Endodermal cell (in vitro differentiated cells): ENCODE measurements at regions not wholly inside any gene's neighbourhood (a gene's known extent, or its start where the extent isn't known, plus 50 kb on each side); places are given as distances from the start of the nearest gene placed in this dataset.

Experiments used
- DNase-seq: peaks from one replicate; pipeline ENCODE4 v3.0.0-alpha.2; 2017
- H3K27ac ChIP-seq: 2 replicates; pipeline ENCODE4 v1.5.1; 2013; ENCODE audit warnings: mild to moderate bottlenecking, low read depth, low read length, moderate library complexity
- H3K27me3 ChIP-seq: 2 replicates; pipeline ENCODE4 v1.6.1; 2013; ENCODE audit warnings: mild to moderate bottlenecking, low read length, moderate library complexity; ENCODE audit not compliant: insufficient read depth, control insufficient read depth, poor library complexity, severe bottlenecking
- H3K36me3 ChIP-seq: 2 replicates; pipeline ENCODE4 v1.7.0; 2013; ENCODE audit warnings: mild to moderate bottlenecking, low read length, moderate library complexity; ENCODE audit not compliant: control insufficient read depth, insufficient read depth
- H3K4me1 ChIP-seq: one replicate; pipeline ENCODE4 v1.7.0; 2013; ENCODE audit warnings: low read length; ENCODE audit not compliant: control insufficient read depth, insufficient read depth
- H3K4me3 ChIP-seq: 2 replicates; pipeline ENCODE4 v1.5.1; 2013; ENCODE audit warnings: mild to moderate bottlenecking, low read length, moderate library complexity
- H3K9ac ChIP-seq: 2 replicates; pipeline ENCODE4 v1.6.1; 2013; ENCODE audit warnings: mild to moderate bottlenecking, low read length, moderate library complexity; ENCODE audit not compliant: poor library complexity, severe bottlenecking; ENCODE audit errors: extremely low read depth
- H3K9me3 ChIP-seq: 2 replicates; pipeline ENCODE4 v1.6.1; 2013; ENCODE audit warnings: mild to moderate bottlenecking, low read length, moderate library complexity; ENCODE audit not compliant: control insufficient read depth
- H3K27ac Mint-ChIP-seq: 2 replicates; pipeline ENCODE4 v1.8.0; 2020; ENCODE audit warnings: mixed read lengths
- H3K27me3 Mint-ChIP-seq: 2 replicates; pipeline ENCODE4 v1.8.0; 2021; ENCODE audit warnings: mild to moderate bottlenecking, mixed read lengths; ENCODE audit not compliant: insufficient read depth
- H3K36me3 Mint-ChIP-seq: 2 replicates; pipeline ENCODE4 v1.8.0; 2020; ENCODE audit warnings: low read depth, mixed read lengths
- H3K4me1 Mint-ChIP-seq: 2 replicates; pipeline ENCODE4 v1.8.0; 2020; ENCODE audit warnings: mixed read lengths
- H3K4me3 Mint-ChIP-seq: 2 replicates; pipeline ENCODE4 v1.8.0; 2020; ENCODE audit warnings: mild to moderate bottlenecking, moderate library complexity, mixed read lengths
- H3K9me3 Mint-ChIP-seq: 2 replicates; pipeline ENCODE4 v1.8.0; 2020; ENCODE audit warnings: mild to moderate bottlenecking, mixed read lengths
- WGBS, 2 experiments: methylation state at CpG; one replicate each; pipeline versions ENCODE4 v1.1.5 to v1.1.7; 2013; ENCODE audit warnings: missing lambda C conversion rate in 2 of 2, mixed read lengths in 1 of 2; ENCODE audit not compliant: insufficient coverage in 1 of 2, insufficient read length in 1 of 2; 5-methylcytosine and 5-hydroxymethylcytosine counted together
- TF ChIP-seq, protein P1 (sequence below): fragments of 200-600 bp; sonication (generic); conservative IDR thresholded peaks from 2 replicates; pipeline ENCODE4 v1.5.0; 2021; ENCODE audit warnings: antibody characterized with exemption, mild to moderate bottlenecking

DNA sequence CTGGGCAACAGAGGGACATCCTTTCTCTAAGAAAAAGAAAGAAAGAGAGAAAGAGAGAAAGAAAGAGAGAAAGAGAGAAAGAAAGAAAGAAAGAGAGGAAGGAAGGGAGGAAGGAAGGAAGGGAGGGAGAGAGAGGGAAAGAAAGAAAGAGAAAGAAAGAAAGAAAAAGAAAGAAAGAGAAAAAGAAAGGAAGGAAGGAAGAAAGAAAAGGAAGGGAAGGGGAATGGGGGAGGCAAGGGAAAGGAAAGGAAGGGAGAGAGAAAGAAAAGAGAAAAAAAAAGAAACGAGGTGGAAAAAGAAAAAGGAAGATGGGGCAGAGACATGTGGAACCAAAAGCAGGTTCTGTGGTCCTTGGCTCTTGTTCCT, 82.9 kb upstream of the SMNDC1 start:
- Histone ChIP-seq H3K9ac (no peak overlapping the region), H3K27ac (no peak overlapping the region), H3K9me3 (peaks cover 5% of the 10 kb centered on the region), H3K27me3 (no peaks in the 10 kb centered on the region), H3K4me3 (no peak overlapping the region), H3K36me3 (no peaks in the 10 kb centered on the region), H3K4me1 (peaks cover 6% of the 10 kb centered on the region)
- Mint-ChIP-seq H3K9me3 (peaks cover 2% of the 10 kb centered on the region), H3K36me3 (no peaks in the 10 kb centered on the region), H3K4me3 (no peak overlapping the region), H3K27me3 (peaks cover 8% of the 10 kb centered on the region), H3K27ac (no peak overlapping the region), H3K4me1 (peaks cover 15% of the 10 kb centered on the region)
- no peak for DNase-seq
- TF ChIP-seq, protein P1, sequence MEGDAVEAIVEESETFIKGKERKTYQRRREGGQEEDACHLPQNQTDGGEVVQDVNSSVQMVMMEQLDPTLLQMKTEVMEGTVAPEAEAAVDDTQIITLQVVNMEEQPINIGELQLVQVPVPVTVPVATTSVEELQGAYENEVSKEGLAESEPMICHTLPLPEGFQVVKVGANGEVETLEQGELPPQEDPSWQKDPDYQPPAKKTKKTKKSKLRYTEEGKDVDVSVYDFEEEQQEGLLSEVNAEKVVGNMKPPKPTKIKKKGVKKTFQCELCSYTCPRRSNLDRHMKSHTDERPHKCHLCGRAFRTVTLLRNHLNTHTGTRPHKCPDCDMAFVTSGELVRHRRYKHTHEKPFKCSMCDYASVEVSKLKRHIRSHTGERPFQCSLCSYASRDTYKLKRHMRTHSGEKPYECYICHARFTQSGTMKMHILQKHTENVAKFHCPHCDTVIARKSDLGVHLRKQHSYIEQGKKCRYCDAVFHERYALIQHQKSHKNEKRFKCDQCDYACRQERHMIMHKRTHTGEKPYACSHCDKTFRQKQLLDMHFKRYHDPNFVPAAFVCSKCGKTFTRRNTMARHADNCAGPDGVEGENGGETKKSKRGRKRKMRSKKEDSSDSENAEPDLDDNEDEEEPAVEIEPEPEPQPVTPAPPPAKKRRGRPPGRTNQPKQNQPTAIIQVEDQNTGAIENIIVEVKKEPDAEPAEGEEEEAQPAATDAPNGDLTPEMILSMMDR: no peak
- 88 to 100% methylated on average over 1 of the region's 1 CpG for WGBS, 2 experiments

DNA sequence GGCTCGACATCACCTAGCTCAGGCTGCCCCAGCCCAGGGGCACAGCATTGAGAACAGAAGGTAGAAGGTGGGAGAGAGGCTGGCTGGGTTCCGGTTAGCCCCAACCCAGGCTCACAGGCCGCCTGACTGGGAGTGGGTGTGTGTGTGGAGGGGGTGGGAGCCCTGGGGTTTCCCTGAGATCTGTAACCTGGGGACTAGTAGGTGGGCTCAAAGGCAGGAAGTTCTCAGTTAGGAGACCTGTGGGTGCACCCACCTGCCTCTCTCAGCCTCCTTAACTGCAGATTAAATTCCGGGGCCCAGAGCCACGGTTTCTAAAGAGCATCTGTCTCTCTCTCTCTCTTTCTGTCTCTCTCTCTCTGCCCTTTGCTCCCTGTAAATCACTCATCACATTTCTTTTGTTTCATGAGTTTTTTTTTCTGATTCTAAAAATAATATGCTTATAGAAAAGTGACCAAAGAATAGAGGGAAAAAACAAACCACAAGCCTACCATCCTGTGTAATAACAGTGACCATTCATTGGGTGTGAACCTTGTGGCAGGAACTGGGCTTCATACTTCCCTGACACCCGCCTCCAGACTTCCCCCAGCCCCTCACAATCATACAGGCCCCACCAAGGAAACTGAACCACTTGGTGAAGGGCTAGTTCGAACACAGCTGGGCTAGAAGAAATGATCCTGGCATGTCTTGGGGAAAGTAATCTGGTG, 83.4 kb upstream of the SMNDC1 start:
- Histone ChIP-seq H3K36me3 (no peaks in the 10 kb centered on the region), H3K9ac (no peak overlapping the region), H3K4me3 (no peak overlapping the region), H3K27ac (no peak overlapping the region), H3K9me3 (peaks cover 5% of the 10 kb centered on the region), H3K4me1 (peaks cover 11% of the 10 kb centered on the region), H3K27me3 (no peaks in the 10 kb centered on the region)
- DNase-seq: no peak
- 80 to 87% methylated on average over 1 to 7 of the region's 7 CpGs for WGBS, 2 experiments
- H3K4me3 Mint-ChIP-seq: no peak overlapping the region
- H3K4me1 Mint-ChIP-seq: peaks cover 21% of the 10 kb centered on the region
- no peaks in the 10 kb centered on the region for H3K36me3 Mint-ChIP-seq
- peaks cover 8% of the 10 kb centered on the region for H3K27me3 Mint-ChIP-seq
- H3K9me3 Mint-ChIP-seq: peaks cover 2% of the 10 kb centered on the region
- TF ChIP-seq, protein P1: no peak
- no peak overlapping the region for H3K27ac Mint-ChIP-seq

GRCh38 chr10:110388687-110389052, 84.0 kb upstream of the SMNDC1 start:
- no peak overlapping the region for H3K4me3 Mint-ChIP-seq
- 80 to 100% methylated on average over 1 to 7 of the region's 7 CpGs for WGBS, 2 experiments
- H3K4me3 ChIP-seq: no peak overlapping the region
- TF ChIP-seq, protein P1: peak; percentile 58
- no peaks in the 10 kb centered on the region for H3K36me3 Mint-ChIP-seq
- peaks cover 8% of the 10 kb centered on the region for H3K27me3 Mint-ChIP-seq
- peak; percentile 71 for DNase-seq
- no peaks in the 10 kb centered on the region for H3K27me3 ChIP-seq
- peaks cover 5% of the 10 kb centered on the region for H3K9me3 ChIP-seq
- H3K27ac Mint-ChIP-seq: no peak overlapping the region
- H3K4me1 Mint-ChIP-seq: peaks cover 26% of the 10 kb centered on the region
- H3K4me1 ChIP-seq: peaks cover 15% of the 10 kb centered on the region
- no peak overlapping the region for H3K9ac ChIP-seq
- H3K27ac ChIP-seq: no peak overlapping the region
- H3K9me3 Mint-ChIP-seq: peaks cover 2% of the 10 kb centered on the region
- H3K36me3 ChIP-seq: no peaks in the 10 kb centered on the region
